Activated naive CD8-positive, alpha-beta T cell treated with anti-CD3 and anti-CD28 coated beads, Interleukin-2, amount 50 U/mL, for 24 hours (primary cell): ENCODE measurements at regions not wholly inside any gene's neighbourhood (a gene's known extent, or its start where the extent isn't known, plus 50 kb on each side); places are given as distances from the start of the nearest gene placed in this dataset.

ENCODE experiments used
- ATAC-seq: fragments of 150-1000 bp; cut with Tn5 transposase; one replicate; pipeline ENCODE4 v1.10.0; 2021
- DNase-seq: peaks from one replicate; pipeline ENCODE4 v3.0.0; 2021
- H3K27ac Mint-ChIP-seq: one replicate; pipeline ENCODE4 v1.8.0; 2021; ENCODE audit warnings: mild to moderate bottlenecking, mixed read lengths
- H3K27me3 Mint-ChIP-seq: one replicate; pipeline ENCODE4 v1.8.0; 2021; ENCODE audit warnings: mixed read lengths
- H3K36me3 Mint-ChIP-seq: one replicate; pipeline ENCODE4 v1.8.0; 2021; ENCODE audit warnings: low read depth, mixed read lengths
- H3K4me1 Mint-ChIP-seq: one replicate; pipeline ENCODE4 v1.8.0; 2021; ENCODE audit warnings: mixed read lengths
- H3K4me3 Mint-ChIP-seq: one replicate; pipeline ENCODE4 v1.8.0; 2021; ENCODE audit warnings: mild to moderate bottlenecking, moderate library complexity, mixed read lengths
- H3K9me3 Mint-ChIP-seq: one replicate; pipeline ENCODE4 v1.8.0; 2021; ENCODE audit warnings: mixed read lengths

DNA sequence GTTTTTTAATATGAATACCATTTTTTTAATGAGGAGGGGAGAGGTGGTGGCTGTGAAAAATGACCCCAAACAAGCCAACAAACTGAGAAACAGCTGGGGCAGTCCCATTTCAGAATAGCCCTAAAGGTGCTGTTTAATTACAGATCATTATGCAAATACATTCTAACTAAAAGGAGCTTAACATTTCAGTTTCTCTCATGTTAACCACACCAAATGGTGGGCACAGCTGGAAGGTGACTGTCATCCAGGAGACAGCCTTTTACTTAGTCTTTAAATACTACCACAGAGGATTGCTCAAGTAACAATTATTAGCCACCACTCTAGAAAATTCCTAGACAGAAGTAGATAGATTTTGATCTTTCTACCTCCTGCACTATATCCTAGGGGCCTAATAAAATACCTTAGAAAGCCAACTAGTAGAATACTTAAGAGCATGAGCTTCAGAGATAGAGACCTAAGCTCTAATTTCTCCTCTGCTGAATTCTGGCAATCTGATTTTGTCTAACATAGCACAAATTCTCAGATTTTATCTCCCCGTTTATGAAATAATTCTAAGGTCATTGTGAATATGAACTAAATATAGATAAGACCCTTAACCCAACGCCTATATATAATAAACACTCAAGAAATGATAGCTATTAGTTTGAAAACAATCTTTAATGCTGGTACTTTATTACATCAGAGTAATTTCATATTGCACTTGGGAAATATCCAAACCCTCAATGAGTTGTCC is 615.1 kb upstream of the NRSN1 start:
- Mint-ChIP-seq H3K4me3 (no peak overlapping the region), H3K27me3 (no peaks in the 10 kb centered on the region), H3K4me1 (no peaks in the 10 kb centered on the region), H3K9me3 (no peaks in the 10 kb centered on the region), H3K27ac (no peak overlapping the region), H3K36me3 (no peaks in the 10 kb centered on the region)
- ATAC-seq: no peak
- DNase-seq: no peak

DNA sequence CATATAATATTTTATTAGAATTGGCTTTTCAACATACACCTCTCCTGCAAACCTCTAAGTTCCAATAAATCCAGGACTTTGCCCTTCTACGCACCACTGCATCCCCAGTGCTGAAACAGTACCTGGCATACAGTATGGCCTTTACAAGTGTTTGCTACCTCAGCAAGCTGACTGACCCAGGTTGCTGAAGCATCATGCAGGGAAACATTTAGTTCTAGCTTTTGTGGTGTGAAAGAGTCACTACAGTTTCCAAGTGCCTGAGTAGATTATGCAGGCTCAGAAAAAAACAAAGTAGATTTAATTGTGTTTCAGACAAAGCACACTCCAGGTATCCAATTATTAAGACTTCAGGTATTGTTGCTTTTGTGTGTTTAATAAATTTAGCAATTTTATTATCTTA is 614.2 kb upstream of the NRSN1 start:
- ATAC-seq (no peak), DNase-seq (no peak)
- Mint-ChIP-seq H3K27ac (no peak overlapping the region), H3K9me3 (no peaks in the 10 kb centered on the region), H3K27me3 (no peaks in the 10 kb centered on the region), H3K4me1 (no peaks in the 10 kb centered on the region), H3K36me3 (no peaks in the 10 kb centered on the region), H3K4me3 (no peak overlapping the region)

DNA sequence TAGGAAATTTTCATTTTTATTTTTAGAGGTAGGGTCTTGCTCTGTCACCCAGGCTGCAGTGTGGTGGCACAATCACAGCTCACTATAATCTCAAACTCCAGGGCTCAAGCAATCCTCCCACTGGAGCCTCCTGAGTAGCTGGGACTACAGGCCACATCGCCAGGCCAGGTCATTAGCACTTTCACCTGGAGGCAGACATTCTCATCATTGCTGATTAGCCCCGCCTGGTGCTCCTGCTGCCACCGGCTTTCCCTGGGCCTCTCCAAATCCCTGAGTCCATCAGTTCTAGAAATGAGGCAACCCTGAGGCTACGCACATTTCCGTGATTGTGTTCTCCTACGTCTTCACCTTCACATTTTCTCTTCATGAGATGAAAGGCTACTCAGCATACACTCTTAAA is 607.7 kb upstream of the NRSN1 start:
- DNase-seq (no peak), ATAC-seq (no peak)
- Mint-ChIP-seq H3K27ac (no peak overlapping the region), H3K4me1 (no peaks in the 10 kb centered on the region), H3K4me3 (no peak overlapping the region), H3K36me3 (no peaks in the 10 kb centered on the region), H3K9me3 (no peaks in the 10 kb centered on the region), H3K27me3 (no peaks in the 10 kb centered on the region)

DNA sequence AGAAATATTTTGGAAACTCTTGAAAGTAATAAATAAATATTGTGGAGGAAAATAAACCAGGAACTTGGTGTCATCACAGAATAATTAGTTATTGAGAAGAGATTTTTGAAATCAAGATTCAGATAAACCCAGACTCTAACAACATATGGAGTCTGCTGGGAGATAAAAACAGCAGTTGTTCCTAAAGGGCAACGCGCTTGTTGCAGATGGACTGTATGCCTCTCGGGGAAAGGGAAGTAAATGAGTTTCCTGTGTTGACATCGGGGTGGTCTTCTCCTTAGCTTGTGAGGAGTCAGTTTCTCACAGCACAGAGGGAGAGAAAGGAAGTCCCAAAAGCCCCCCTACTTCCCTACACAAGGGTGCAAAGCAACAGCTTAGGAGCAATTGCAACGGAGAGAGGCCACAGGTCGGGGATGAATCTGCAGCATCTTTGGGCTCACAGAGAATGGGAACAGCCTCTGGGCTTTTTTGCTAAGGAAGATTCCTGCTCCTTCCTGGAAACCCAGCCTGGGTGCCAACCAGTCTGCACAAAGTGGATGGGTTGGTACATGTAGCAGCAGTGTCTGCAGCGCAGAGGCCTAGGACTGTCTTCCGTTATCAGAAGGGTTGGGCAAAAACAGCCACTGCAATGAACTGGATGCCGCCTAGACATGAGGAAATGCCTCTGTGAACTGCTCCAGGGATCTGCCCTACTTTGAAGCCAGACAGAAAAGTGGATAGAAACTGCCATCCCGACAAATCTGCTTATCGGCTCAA is 603.0 kb upstream of the NRSN1 start:
- Mint-ChIP-seq H3K36me3 (no peaks in the 10 kb centered on the region), H3K4me1 (no peaks in the 10 kb centered on the region), H3K27me3 (no peaks in the 10 kb centered on the region), H3K4me3 (no peak overlapping the region), H3K9me3 (peaks cover 5% of the 10 kb centered on the region), H3K27ac (no peak overlapping the region)
- ATAC-seq (no peak), DNase-seq (no peak)

DNA sequence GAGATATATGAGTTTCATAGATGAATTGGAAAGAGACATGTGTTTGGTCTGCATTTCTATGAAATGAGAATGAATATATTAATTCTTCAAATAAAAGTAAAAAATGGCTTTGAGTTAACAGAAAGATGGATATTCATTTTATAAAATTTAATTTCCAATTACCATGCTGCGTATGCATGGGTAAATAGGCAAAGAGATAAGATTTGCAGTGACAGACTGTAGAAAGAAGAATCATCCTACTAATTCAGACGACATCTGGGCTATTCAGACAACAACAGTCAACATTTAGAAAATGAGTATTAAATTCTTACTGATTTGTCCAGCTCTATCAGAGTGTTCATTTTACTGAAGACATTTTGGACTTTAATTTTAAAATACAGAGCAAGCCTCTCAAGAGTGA is 602.2 kb upstream of the NRSN1 start:
- DNase-seq: no peak
- H3K9me3 Mint-ChIP-seq: peaks cover 5% of the 10 kb centered on the region
- ATAC-seq: no peak
- H3K4me1 Mint-ChIP-seq: no peaks in the 10 kb centered on the region
- H3K4me3 Mint-ChIP-seq: no peak overlapping the region
- no peaks in the 10 kb centered on the region for H3K36me3 Mint-ChIP-seq
- H3K27me3 Mint-ChIP-seq: no peaks in the 10 kb centered on the region
- H3K27ac Mint-ChIP-seq: no peak overlapping the region

DNA sequence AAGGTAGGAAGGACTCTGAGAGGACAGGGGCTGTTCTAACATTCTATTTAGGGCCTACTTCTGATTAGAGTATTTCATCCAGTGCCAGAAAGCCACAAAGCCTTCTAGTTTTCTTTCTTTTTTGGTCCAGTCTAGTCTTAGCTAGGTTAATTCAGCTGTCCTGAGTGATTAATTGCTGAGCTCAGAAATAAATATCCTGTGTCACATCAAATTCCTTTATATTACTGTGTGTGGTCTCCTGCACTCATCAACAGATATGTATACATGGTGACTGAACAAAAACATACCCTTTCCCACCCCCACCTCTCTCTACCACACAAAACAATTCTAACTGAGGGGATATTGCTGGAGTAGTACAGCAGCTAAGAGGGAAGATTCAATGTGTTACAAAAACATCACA is 601.5 kb upstream of the NRSN1 start:
- peaks cover 5% of the 10 kb centered on the region for H3K9me3 Mint-ChIP-seq
- no peak overlapping the region for H3K4me3 Mint-ChIP-seq
- no peak for DNase-seq
- no peak for ATAC-seq
- H3K27ac Mint-ChIP-seq: no peak overlapping the region
- H3K27me3 Mint-ChIP-seq: no peaks in the 10 kb centered on the region
- H3K4me1 Mint-ChIP-seq: no peaks in the 10 kb centered on the region
- H3K36me3 Mint-ChIP-seq: no peaks in the 10 kb centered on the region

DNA sequence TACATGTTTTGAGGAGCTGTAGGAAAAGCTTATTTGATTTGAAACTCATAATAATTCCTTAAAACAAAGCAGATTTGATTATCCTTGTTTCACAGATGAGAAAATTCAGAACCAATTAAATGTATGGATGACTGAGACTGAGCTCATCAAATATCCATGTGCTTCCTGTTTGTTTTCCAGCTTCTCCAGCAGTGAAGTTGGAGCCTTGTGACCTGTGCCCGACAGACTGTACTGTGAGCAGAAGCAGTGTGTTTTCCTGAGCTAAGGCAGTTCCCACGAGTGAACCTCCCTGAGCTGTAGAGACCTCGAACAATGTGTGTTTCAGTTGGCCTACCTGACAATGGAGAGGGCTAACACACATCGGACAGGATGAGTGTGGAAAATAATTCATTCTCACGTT is 599.5 kb upstream of the NRSN1 start:
- H3K9me3 Mint-ChIP-seq: peaks cover 15% of the 10 kb centered on the region
- no peak for DNase-seq
- H3K27me3 Mint-ChIP-seq: no peaks in the 10 kb centered on the region
- H3K4me1 Mint-ChIP-seq: no peaks in the 10 kb centered on the region
- no peak overlapping the region for H3K27ac Mint-ChIP-seq
- no peak for ATAC-seq
- no peak overlapping the region for H3K4me3 Mint-ChIP-seq
- no peaks in the 10 kb centered on the region for H3K36me3 Mint-ChIP-seq

DNA sequence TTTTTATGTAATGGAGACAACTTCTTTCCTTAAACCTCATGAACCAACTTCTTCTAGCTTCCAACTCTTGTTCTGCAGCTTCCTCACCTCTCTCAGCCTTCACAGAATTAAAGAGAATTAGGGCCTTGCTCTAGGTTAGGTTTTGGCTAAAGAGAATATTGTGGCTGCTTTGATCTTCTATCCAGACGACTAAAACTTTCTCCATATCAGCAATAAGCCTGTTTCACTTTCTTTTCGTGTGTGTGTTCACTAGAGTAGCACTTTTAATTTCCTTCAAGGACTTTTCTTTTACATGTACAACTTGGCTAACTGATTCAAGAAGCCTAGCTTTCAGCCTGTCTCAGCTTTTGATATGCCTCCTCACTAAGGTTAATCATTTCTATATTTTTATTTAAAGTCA is 596.1 kb upstream of the NRSN1 start:
- Mint-ChIP-seq H3K4me3 (no peak overlapping the region), H3K27me3 (no peaks in the 10 kb centered on the region), H3K36me3 (no peaks in the 10 kb centered on the region), H3K4me1 (no peaks in the 10 kb centered on the region), H3K27ac (no peak overlapping the region), H3K9me3 (peaks cover 15% of the 10 kb centered on the region)
- ATAC-seq (no peak), DNase-seq (no peak)

DNA sequence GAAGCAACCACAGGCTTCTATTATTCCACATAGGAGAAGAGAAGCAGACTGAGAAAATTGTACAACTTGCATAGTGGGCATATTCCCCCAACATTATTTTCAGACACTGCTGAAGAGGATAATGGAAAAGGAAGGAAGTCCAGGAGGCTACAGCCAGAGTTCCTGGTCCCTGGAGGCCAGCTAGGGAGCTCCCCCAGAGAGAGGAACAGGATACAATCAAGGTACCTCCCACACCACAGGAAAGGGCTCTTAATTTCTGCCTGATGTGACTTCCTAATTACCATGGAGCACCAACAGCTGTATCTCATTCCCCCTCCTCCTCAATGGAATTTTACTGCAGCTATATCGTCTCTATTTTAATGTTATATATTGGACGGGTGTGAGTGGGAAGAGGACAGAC is 594.3 kb upstream of the NRSN1 start:
- Mint-ChIP-seq H3K27ac (no peak overlapping the region), H3K36me3 (no peaks in the 10 kb centered on the region), H3K4me3 (no peak overlapping the region), H3K9me3 (peaks cover 15% of the 10 kb centered on the region), H3K27me3 (no peaks in the 10 kb centered on the region), H3K4me1 (no peaks in the 10 kb centered on the region)
- no peak for ATAC-seq
- DNase-seq: no peak

DNA sequence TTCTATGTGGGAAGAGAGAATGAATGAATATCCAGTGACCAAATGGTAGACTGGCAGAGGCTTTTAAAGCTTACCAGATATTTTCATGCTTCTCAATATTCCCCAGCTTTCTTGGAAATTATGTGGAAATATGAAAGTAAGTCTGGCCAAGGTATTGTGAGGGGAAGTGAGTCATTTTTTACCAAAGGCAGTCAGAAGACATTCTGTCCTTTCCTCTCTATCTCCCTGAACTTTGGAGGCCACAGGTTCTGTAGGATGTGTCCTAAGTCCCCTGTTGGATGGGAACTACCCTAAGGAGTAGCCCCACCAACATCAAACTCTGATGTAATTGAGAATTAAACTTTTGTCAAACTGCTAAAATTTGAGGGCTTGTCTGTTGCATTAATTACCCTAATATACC is 593.8 kb upstream of the NRSN1 start:
- DNase-seq: no peak

DNA sequence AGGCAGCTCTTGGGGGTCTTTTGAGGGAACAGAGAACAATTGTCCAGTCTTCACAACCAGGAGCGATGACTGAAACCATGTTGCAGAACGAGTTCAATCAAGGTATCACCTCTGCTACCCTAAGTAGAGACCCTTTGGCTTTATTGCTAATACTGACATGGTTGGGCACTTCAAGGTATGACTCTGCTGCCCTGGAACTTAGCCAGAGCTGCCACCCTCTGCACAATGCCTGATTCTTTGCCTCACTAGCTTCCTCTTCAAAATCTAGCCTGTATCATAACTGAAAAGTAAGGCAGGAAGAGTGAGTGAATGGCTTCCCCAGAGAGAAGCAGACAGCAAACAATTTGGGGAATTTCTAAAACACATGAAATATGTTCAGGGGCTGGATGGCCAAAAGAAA is 592.7 kb upstream of the NRSN1 start:
- no peaks in the 10 kb centered on the region for H3K27me3 Mint-ChIP-seq
- H3K27ac Mint-ChIP-seq: no peak overlapping the region
- DNase-seq: no peak
- H3K9me3 Mint-ChIP-seq: peaks cover 10% of the 10 kb centered on the region
- no peak overlapping the region for H3K4me3 Mint-ChIP-seq
- H3K4me1 Mint-ChIP-seq: no peaks in the 10 kb centered on the region
- no peaks in the 10 kb centered on the region for H3K36me3 Mint-ChIP-seq
- ATAC-seq: no peak

More for the DNA sequence above, 593.8 kb upstream of the NRSN1 start:
- Mint-ChIP-seq H3K27me3 (no peaks in the 10 kb centered on the region), H3K4me1 (no peaks in the 10 kb centered on the region), H3K9me3 (peaks cover 10% of the 10 kb centered on the region), H3K4me3 (no peak overlapping the region), H3K27ac (no peak overlapping the region), H3K36me3 (no peaks in the 10 kb centered on the region)
- no peak for ATAC-seq

DNA sequence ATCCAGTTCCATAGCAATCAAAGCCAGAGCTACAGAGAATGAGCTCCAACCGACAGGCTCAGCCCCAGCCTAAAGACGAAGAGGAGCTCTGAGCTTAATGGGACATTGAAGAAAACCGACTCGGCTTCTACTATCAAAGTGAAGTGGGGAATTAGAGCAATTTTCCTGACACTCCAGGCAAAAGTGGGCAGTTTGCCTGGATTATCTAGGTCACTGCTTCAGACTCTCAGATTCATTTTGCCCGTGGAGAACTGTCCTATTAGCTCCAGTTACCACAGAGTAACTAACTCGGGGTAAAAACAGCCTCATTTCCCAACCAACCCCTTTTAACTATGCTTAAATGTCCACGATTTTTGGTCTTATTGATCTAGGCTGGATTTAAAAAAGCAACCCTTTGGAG is 592.1 kb upstream of the NRSN1 start:
- Mint-ChIP-seq H3K36me3 (no peaks in the 10 kb centered on the region), H3K9me3 (peaks cover 10% of the 10 kb centered on the region), H3K27ac (no peak overlapping the region), H3K4me1 (no peaks in the 10 kb centered on the region), H3K27me3 (no peaks in the 10 kb centered on the region), H3K4me3 (no peak overlapping the region)
- DNase-seq (no peak), ATAC-seq (no peak)

DNA sequence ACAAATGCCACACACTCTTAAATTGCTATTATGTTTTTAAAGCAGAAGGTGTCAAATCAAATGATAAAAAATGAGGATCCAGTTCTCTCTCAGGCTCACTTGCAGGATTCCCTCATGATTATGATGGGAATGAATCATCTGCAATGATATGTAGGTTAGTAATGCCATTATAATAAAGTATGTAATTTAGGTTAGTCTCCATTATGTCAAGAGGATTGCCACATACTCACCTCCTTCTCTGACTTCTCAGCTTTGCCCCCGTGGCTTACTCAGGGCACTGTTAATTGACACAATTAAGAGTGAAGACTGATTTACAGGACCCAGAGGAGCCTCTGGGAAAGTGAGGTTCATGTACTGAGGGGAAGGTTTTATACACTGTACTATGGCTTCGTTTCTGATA is 591.7 kb upstream of the NRSN1 start:
- DNase-seq (no peak), ATAC-seq (no peak)
- peaks cover 10% of the 10 kb centered on the region for H3K9me3 Mint-ChIP-seq
- no peak overlapping the region for H3K4me3 Mint-ChIP-seq
- no peak overlapping the region for H3K27ac Mint-ChIP-seq
- no peaks in the 10 kb centered on the region for H3K27me3 Mint-ChIP-seq
- H3K4me1 Mint-ChIP-seq: no peaks in the 10 kb centered on the region
- H3K36me3 Mint-ChIP-seq: no peaks in the 10 kb centered on the region

DNA sequence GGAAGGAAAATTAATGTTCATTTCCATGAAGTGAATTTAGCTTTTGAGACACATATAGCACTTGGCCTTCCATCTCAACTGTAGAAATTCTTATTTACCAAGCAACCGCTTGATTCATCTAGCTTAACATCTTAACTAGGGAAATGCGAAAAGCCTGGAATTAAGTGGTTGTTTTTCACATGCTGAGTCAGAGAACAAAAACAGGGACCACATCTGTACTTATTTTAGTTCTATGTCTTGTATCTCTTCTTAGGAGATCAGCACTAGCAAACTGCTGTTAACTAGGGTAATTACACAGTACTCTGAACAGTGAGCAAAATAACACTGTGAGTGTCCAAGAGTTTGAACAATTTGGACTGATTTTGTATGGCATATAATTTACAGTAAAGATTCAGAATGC is 590.9 kb upstream of the NRSN1 start:
- no peak for DNase-seq
- Mint-ChIP-seq H3K27me3 (no peaks in the 10 kb centered on the region), H3K9me3 (peaks cover 7% of the 10 kb centered on the region), H3K27ac (no peak overlapping the region), H3K4me1 (no peaks in the 10 kb centered on the region), H3K4me3 (no peak overlapping the region), H3K36me3 (no peaks in the 10 kb centered on the region)
- ATAC-seq: no peak

DNA sequence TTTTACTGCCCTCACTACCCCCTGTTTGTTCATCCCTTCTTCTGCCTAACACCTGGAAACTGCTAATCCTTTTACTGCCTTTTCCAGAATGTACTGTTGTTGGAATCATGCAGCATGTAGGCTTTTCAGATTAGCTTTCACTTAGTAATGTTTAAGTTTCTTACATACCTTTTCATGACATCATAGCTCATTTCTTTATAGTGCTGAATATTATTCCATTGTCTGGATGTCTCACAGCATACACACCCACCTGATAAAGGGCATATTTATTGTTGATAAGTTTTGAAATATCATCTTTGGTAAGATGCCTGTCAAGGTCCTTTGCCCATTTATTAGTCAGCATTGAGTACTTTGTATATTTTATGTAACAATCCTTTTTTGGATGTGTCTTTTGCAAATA is 588.2 kb upstream of the NRSN1 start:
- peaks cover 4% of the 10 kb centered on the region for H3K9me3 Mint-ChIP-seq
- H3K27me3 Mint-ChIP-seq: no peaks in the 10 kb centered on the region
- no peak overlapping the region for H3K27ac Mint-ChIP-seq
- H3K4me3 Mint-ChIP-seq: no peak overlapping the region
- ATAC-seq: no peak
- no peaks in the 10 kb centered on the region for H3K36me3 Mint-ChIP-seq
- DNase-seq: no peak
- H3K4me1 Mint-ChIP-seq: no peaks in the 10 kb centered on the region
